Stomach (tissue), 8 donors: ENCODE measurements at regions not wholly inside any gene's neighbourhood (a gene's known extent, or its start where the extent isn't known, plus 50 kb on each side); places are given as distances from the start of the nearest gene placed in this dataset.

Experiments
- DNase-seq, 2 donors: peaks; one replicate each; pipeline versions ENCODE4 v3.0.0 to v3.0.0-alpha.2; 2013 to 2019
- H3K27ac ChIP-seq, 5 donors: fragments of 200-600 bp in 4 of 5; sonication (generic) in 4 of 5; one replicate each; pipeline ENCODE4 v1.5.1; 2013 to 2019; ENCODE audit warnings: mild to moderate bottlenecking in 1 of 5, moderate library complexity in 1 of 5
- H3K27me3 ChIP-seq, 3 donors: fragments of 200-600 bp; sonication (generic); one replicate each; pipeline ENCODE4 v1.5.1; 2017 to 2019; ENCODE audit warnings: mixed run types in 1 of 3
- H3K36me3 ChIP-seq, 4 donors: fragments of 200-600 bp; sonication (generic); 1 replicate in 3 of 4; 2 replicates in 1 of 4; pipeline ENCODE4 v1.5.1; 2016 to 2019
- H3K4me1 ChIP-seq, 4 donors: fragments of 200-600 bp; sonication (generic); one replicate each; pipeline ENCODE4 v1.5.1; 2016 to 2019
- H3K4me3 ChIP-seq, 4 donors: fragments of 200-600 bp; sonication (generic) in 3 of 4; one replicate each; pipeline ENCODE4 v1.5.1; 2016 to 2019; ENCODE audit warnings: mild to moderate bottlenecking in 1 of 4
- H3K9me3 ChIP-seq, 4 donors: fragments of 200-600 bp; sonication (generic); one replicate each; pipeline ENCODE4 v1.5.1; 2016 to 2019
- EP300 ChIP-seq: sonication (generic); formaldehyde crosslinking; IDR thresholded peaks from one replicate; pipeline ENCODE4 v1.6.1; 2017; ENCODE audit warnings: antibody characterized with exemption
- POLR2A ChIP-seq, 4 donors: fragments of 450-650 bp; IDR thresholded peaks; one replicate each; pipeline ENCODE4 v1.6.1; 2016; ENCODE audit warnings: antibody characterized with exemption in 4 of 4, control low read depth in 2 of 4, mild to moderate bottlenecking in 1 of 4, moderate library complexity in 1 of 4
- POLR2AphosphoS5 ChIP-seq, 3 donors: sonication (generic); formaldehyde crosslinking; IDR thresholded peaks; one replicate each; pipeline ENCODE4 v1.6.1; 2016; ENCODE audit warnings: antibody characterized with exemption in 3 of 3
- WGBS, 5 donors: extraction: QIAGEN DNeasy Blood & Tissue Kit in 3 of 5; methylation state at CpG; one replicate each; pipeline versions ENCODE4 v1.1.5 to v1.1.7; 2013 to 2018; 5-methylcytosine and 5-hydroxymethylcytosine counted together
- intact Hi-C: fragments of 100-400 bp; cut with DNase I; formaldehyde crosslinking; loops from one replicate; pipeline ENCODE4 v1.15.1; 2023; ENCODE audit warnings: low total_unique reads
- TF ChIP-seq, protein P1 (sequence below), 7 experiments: fragments of 450-650 bp in 4 of 7; fragments of 200-600 bp in 3 of 7; sonication (generic) in 3 of 7; IDR thresholded peaks; one replicate each; pipeline ENCODE4 v1.5.1; 2016 to 2019; ENCODE audit warnings: antibody characterized with exemption in 7 of 7, control low read depth in 2 of 7, mild to moderate bottlenecking in 1 of 7
- donor health status: healthy with polysubstance abuse.
- donor health status: Bipolar disorder and iron deficiency.
- donor health status: healthy.

DNA sequence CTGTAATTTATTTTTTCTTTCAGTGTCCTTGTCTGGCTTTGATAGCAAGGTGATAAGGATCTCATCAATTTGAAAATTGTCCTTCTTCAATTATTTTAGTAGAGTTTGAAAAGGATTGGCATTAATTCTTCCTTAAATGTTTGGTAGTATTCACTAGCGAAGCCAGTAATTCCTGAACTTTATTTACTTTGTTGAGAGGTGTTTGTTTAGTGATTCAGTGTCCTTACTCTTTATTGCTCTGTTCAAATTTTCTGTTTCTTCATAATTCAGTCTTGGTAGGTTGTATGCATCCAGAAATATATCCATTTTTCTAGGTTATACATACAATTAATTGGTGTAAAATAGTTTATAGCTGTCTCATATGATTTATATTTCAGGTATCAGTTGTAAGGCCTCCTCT is 676.7 kb upstream of the POU3F3 start:
- Histone ChIP-seq H3K27me3 (no peaks in the 10 kb centered on the region), H3K4me1 (no peaks in the 10 kb centered on the region), H3K9me3 (peaks cover 0 to 21% (median 17%) of the 10 kb centered on the region in 4 donors), H3K36me3 (no peaks in the 10 kb centered on the region), H3K27ac (no peak overlapping the region), H3K4me3 (no peak overlapping the region)
- no peak for DNase-seq
- TF ChIP-seq, protein P1, sequence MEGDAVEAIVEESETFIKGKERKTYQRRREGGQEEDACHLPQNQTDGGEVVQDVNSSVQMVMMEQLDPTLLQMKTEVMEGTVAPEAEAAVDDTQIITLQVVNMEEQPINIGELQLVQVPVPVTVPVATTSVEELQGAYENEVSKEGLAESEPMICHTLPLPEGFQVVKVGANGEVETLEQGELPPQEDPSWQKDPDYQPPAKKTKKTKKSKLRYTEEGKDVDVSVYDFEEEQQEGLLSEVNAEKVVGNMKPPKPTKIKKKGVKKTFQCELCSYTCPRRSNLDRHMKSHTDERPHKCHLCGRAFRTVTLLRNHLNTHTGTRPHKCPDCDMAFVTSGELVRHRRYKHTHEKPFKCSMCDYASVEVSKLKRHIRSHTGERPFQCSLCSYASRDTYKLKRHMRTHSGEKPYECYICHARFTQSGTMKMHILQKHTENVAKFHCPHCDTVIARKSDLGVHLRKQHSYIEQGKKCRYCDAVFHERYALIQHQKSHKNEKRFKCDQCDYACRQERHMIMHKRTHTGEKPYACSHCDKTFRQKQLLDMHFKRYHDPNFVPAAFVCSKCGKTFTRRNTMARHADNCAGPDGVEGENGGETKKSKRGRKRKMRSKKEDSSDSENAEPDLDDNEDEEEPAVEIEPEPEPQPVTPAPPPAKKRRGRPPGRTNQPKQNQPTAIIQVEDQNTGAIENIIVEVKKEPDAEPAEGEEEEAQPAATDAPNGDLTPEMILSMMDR (IDR thresholded peaks at IDR 0.05), result no peak
- TF ChIP-seq EP300 (no peak), POLR2A (IDR thresholded peaks at IDR 0.05) (no peak), POLR2AphosphoS5 (IDR thresholded peaks at IDR 0.05) (no peak)
- intact Hi-C loops, result no loop called here
- 36 to 57% (median 45%) methylated on average over 1 of the region's 1 CpG for WGBS, 5 donors

DNA sequence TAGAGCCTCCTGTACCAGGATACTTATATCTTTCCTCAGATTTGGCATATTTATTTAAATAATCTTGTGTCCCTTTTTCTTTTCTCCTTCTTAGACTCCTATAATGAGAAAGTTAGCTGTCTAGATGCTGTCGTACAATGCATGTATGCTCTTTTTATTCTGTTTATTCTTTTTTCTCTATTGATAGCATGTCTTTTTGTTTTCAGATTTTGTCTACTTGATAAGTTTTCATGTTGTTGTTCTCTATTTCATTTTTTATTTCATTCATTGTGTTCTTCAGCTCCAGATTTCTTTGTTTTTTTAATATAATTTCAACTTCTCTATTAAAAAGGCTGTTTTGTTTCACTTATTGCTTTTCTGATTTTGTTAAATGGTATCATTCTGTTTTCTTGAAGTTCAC is 674.3 kb upstream of the POU3F3 start:
- 86 to 100% (median 94%) methylated on average over 1 of the region's 1 CpG for WGBS, 5 donors
- TF ChIP-seq EP300 (no peak), POLR2AphosphoS5 (IDR thresholded peaks at IDR 0.05) (no peak), POLR2A (IDR thresholded peaks at IDR 0.05) (no peak)
- TF ChIP-seq, protein P1 (IDR thresholded peaks at IDR 0.05), result no peak
- intact Hi-C loops, result no loop called here

DNA sequence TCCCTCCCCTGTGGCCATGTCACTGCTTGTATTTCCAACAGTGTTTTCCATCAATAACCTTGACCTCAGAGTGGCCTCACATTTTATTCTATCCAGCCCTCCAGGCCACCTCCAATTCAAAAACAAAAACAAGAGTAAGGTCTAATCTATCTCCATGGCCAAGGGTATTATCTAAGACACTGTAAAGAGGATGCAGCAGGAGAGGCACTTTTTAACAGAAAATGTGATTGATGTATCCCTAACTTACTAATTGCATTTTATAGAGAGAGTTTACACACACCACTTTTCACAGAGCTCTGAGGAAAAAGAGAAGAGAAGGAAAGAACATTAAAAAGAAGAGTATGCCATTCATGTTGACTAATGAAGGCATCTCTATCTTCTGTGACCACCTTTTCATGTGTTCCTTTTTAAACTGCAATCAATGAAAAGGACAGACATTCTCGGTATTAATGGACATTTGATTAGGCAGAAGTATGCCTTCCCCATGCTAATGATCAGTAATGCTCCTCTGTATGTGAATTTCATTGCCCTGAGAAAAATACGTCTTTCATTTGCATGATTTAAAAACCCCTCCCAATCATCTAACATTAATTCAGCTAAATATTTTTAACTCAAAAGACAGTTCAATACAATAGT is 653.3 kb upstream of the POU3F3 start:
- no peaks in the 10 kb centered on the region for H3K36me3 ChIP-seq
- H3K9me3 ChIP-seq, result no peaks in the 10 kb centered on the region
- H3K27me3 ChIP-seq, result no peaks in the 10 kb centered on the region
- 73 to 86% (median 78%) methylated on average over 2 of the region's 2 CpGs for WGBS, 5 donors
- TF ChIP-seq POLR2A (IDR thresholded peaks at IDR 0.05) (no peak), EP300 (no peak), POLR2AphosphoS5 (IDR thresholded peaks at IDR 0.05) (no peak)
- TF ChIP-seq, protein P1 (IDR thresholded peaks at IDR 0.05), result no peak
- H3K4me3 ChIP-seq, result no peak overlapping the region
- intact Hi-C loops, result no loop called here
- H3K27ac ChIP-seq, result no peak overlapping the region
- DNase-seq, result no peak
- H3K4me1 ChIP-seq, result no peaks in the 10 kb centered on the region

More for the DNA sequence above, 674.3 kb upstream of the POU3F3 start:
- DNase-seq, result no peak
- H3K27me3 ChIP-seq, result no peaks in the 10 kb centered on the region
- no peak overlapping the region for H3K27ac ChIP-seq
- H3K4me1 ChIP-seq, result no peaks in the 10 kb centered on the region
- peaks cover 0 to 23% (median 19%) of the 10 kb centered on the region in 4 donors for H3K9me3 ChIP-seq
- H3K36me3 ChIP-seq, result no peaks in the 10 kb centered on the region
- H3K4me3 ChIP-seq, result no peak overlapping the region

DNA sequence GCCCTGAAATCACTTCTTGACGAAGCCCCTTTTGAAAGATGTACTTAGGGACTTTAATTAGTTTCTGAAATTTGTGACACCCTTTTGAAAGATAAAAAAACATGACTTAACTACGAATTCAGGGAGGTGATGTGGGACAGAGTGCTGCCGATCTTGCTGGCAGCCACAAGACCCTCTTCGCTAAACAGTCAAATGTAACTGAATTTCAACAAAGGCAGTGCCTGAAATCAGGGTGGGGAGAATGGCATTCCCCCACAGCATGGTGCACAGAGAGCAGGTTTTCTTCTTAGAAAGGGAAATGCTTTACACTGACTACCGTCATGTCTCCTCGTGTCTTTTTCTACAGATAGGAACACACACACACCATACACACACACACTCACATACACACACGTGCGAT is 640.2 kb upstream of the POU3F3 start:
- Histone ChIP-seq H3K4me3 (no peak overlapping the region), H3K4me1 (no peaks in the 10 kb centered on the region), H3K27me3 (no peaks in the 10 kb centered on the region), H3K27ac (no peak overlapping the region), H3K9me3 (no peaks in the 10 kb centered on the region), H3K36me3 (no peaks in the 10 kb centered on the region)
- 70 to 87% (median 76%) methylated on average over 8 of the region's 8 CpGs for WGBS, 5 donors
- intact Hi-C loops, result no loop called here
- no peak for DNase-seq
- TF ChIP-seq POLR2AphosphoS5 (IDR thresholded peaks at IDR 0.05), result no peak
- TF ChIP-seq EP300, result no peak
- no peak for TF ChIP-seq POLR2A (IDR thresholded peaks at IDR 0.05)
- TF ChIP-seq, protein P1 (IDR thresholded peaks at IDR 0.05), result no peak
